Right ventricle myocardium inferior (tissue), 1 donor: ENCODE measurements at regions not wholly inside any gene's neighbourhood (a gene's known extent, or its start where the extent isn't known, plus 50 kb on each side); places are given as distances from the start of the nearest gene placed in this dataset.
"Not testable (repeated sequence)": the region's sequence is repeated elsewhere in the genome, so short reads cannot be mapped to it uniquely, and the experiment has no call there.

ENCODE experiments used
- ATAC-seq: fragments of 200-7000 bp; cut with Tn5 transposase; one replicate; pipeline ENCODE4 v1.9.1; 2020; ENCODE audit warnings: mild to moderate bottlenecking, moderate library complexity
- DNase-seq: peaks from one replicate; pipeline ENCODE4 v3.0.0; 2021; ENCODE audit errors: missing footprints
- intact Hi-C: fragments of 100-400 bp; cut with DNase I; formaldehyde crosslinking; loops from one replicate; pipeline ENCODE4 v1.11.0; 2022
- donor health status: DM: no; HTN: yes; CAD: no; lungs with severe emphysema.

DNA sequence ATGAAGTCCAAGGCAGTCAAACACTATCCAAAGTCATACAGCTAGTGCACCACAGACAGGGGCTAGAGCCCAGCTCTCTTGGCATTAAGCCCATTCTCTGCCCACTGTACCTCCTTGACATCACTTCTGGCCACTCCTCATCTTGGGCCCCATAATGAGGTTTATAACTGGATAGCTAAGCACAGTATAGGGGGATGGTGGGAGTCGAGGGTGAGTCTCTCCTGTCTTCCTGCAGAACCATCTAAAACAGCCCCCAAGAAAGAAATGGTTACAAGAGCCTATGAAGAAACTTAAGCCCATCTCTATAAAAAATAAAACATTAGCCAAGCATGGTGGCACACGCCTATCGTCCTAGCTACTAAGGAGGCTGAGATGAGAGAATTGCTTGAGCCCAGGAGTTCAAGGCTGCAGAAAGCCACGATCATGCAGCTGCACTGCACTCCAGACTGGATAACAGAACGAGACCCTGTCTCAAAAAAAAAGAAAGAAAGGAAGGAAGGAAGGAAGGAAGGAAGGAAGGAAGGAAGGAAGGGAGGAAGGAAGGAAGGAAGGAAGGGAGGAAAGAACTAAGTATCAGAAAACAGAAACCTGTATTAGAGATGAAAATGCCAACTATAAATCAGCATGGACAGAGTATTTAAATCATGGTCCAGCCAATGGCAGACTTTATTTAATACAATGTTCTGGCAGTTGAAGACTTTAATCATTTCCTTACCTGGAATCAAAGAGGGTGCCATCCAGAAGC, 134.3 kb upstream of the VOPP1 start:
- ATAC-seq, intact Hi-C loops, DNase-seq: not testable (repeated sequence)

DNA sequence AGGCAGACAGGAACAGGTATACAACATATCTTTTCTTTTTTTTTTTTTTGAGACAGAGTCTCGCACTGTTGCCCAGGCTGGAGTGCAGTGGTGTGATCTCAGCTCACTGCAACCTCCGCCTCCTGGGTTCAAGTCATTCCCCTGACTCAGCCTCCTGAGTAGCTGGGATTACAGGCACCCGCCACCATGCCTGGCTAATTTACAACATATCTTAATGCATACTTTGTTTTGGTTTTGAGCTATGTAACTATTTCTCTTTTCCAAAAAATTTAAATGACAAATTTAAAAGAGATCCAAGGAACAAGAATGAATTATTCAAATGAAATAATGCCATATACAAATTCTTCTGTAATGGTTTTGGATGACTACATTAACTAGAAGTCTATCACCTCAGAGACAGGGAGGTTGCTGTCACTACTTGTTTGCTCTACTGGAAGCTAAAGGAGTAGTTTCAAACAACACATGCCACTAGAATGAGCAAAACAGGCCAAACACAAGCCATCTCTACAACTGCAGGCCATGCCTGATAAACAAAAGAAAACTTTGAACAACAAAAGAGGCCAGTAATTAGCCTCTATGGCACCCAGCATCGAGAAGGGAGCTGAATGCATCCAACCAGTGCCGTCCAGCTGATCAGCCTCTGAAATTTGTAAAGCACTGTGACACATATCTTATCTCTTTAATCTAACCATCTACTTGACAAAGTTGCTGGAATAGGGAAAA, 133.6 kb upstream of the VOPP1 start:
- intact Hi-C loops, ATAC-seq, DNase-seq: not testable (repeated sequence)

DNA sequence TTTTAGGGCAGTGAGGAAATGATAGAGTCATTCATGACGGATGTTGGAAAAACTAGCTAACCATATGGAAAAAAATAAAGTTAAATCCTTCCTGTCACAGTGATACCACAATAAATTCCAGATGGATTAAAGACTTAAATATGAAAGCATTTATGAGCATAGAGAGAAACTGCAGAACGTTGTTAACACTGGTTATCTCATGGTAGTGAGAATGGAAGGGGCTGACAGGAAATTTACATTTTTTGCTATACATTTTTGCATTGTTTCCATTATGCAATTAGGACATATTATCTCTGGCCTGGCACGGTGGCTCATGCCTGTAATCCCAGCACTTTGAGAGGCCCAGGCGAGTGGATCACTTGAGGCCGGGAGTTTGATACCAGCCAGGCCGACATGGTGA, 130.5 kb upstream of the VOPP1 start:
- intact Hi-C loops, ATAC-seq, DNase-seq: not testable (repeated sequence)

DNA sequence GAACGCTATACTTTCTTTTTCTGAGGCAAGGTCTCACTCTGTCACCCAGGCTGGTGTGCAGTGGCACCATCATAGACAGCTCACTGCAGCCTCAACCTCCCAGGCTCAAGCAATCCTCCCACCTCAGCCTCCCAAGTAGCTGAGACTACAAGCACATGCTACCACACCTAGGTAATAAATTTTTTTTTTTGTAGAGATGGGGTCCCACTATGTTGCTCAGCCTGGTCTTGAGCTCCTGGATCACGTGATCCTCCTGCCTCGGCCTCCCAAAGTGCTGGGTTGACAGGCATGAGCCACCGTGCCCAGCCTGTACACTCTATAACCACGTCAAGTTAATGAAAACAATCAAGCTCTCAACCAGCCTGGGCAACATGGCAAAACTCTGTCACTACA, 127.1 kb upstream of the VOPP1 start:
- DNase-seq, intact Hi-C loops, ATAC-seq: not testable (repeated sequence)

DNA sequence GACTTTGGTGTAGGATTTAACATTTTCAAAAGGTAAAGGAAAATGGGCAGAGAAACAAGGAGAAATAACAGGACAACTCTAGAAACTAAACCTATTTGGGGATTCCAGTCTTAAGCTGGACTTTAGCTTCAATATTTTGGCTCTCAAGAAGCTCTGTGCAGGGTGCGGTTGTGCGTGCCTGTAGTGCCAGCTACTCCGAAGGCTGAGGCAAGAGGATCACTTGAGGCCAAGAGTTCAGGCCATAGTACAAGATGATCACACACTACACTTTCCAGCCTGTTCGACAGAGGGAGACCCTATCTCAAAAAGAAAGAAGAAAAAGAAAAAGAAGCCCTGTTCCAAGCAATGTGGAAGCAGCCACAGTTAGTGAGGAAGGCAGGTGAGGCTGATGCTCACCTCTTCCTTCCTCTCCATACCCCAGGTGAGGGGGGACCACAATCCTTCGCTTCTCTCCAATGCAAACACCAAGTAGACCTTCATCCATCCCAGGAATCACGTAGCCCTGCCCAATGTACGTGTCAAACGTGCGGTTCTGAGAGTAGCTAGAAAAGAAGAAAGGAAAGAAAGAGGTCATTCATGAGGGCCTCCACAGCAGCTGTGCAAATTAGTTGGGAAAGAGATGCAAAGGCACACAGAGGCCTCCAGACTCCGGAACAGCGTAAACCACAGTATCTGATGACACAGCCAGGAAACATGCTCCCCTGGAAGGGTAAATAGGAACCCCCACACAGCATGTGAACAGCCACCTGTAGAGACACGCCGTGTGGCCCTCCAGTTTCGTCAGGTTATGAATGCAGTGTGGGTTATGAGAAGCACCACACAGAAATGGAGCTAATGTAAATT, 126.5 kb upstream of the VOPP1 start:
- intact Hi-C loops, DNase-seq, ATAC-seq: not testable (repeated sequence)

DNA sequence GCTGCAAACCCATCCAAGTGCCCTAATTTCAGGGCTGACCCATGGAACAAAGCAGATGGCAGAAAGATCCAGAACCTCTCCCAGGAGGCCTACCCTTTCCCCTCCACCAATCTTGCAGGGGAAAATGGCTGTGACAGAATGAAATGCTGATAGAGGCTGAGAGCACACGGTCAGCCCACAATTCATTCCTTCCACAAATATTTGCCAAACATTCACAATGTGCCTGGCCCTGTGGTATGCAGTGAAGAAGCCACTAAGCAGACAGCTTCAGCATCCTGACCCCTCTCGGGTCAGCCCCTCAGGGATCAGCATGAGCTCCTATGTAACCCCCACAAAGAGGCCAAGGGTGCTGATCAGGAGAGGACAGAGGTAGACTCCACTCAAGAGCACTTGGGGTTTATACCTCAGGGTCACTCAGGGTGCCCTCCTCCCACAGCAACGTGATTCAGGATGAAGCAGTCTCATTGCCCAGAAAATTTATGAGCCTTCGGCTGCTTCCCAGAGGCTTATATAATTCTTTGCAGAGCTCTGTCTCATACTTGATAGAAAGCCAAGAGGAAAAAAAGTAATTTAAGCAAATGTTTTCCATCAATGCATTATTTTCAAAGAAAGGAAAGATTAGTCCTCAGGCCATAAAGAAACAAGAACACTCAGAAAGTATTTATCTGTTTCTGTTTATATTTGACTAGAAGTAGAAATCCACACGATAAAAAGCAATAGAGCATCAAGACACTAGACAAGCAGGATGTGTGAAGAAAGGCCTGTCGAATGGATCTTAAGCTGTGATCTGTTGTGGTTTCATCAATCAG, 123.8 kb upstream of the VOPP1 start:
- DNase-seq, intact Hi-C loops, ATAC-seq: not testable (repeated sequence)

DNA sequence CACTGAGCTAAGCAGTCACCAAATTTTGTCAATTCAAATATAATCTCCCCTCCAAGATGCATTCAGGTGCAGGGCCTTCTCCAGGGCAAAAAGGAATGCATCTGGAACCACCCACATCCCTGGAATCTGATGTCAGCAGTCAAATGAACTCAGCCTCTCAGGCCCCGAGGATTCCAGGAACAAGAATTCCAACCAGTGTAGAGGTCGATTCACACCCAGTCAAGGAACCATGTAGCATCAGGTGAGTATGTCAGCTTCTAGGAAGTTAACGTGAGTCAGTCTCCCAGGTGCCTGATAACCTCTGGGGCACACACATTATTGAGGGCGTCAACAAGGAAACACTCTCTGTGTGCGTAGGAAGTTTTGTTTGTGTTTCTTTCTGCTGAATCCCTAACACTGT, 122.2 kb upstream of the VOPP1 start:
- ATAC-seq, intact Hi-C loops: not testable (repeated sequence)

DNA sequence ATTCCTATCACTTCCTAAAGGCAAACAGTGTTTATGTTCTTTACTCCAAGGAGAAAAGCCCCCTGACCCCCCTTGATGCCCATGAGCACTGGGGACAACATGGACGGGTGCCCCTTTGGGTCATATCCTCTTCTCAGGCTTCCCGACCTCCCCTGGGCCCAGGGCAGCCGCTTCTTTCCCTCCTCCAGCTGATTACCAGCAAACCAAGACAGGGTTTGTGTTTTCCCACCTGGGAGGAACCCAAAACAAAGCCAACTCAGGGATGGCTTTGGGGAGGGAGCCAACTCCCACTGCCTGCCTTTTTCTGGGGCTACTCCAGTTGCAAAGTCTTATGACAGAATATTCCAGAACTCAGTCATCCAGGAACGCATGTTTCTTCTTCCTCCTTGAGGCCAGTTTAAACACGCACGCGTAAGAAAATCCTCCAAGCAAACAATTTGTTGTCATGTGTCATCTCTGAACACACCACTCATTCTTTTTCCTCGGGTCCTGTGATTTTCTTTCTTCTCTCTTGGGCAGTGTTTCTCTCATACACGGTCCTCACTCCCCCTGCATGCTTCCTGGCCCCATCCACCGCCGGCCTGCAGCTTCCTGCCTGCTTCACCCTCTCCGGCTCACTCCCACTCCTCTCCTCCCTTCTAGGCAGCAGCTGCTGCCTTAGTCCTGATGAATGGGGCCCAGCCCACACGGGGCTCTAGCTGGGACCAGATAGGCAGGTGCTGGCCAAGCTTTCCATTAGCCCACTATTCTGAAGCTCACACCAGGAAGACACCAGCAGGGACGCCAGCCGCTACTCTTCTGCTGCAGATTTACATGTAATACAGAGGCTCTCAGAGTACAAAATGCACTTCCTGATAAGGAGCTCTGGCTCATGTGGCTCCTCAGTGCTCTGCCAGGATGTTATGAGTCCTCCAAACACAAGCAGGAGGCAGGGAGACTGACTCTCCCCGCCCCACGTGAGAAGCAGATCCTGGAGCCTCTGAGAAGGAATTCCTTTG, 116.7 kb upstream of the VOPP1 start:
- intact Hi-C loops, DNase-seq: not testable (repeated sequence)
- peak; percentile 86 for ATAC-seq

More for the DNA sequence above, 122.2 kb upstream of the VOPP1 start:
- DNase-seq: not testable (repeated sequence)

DNA sequence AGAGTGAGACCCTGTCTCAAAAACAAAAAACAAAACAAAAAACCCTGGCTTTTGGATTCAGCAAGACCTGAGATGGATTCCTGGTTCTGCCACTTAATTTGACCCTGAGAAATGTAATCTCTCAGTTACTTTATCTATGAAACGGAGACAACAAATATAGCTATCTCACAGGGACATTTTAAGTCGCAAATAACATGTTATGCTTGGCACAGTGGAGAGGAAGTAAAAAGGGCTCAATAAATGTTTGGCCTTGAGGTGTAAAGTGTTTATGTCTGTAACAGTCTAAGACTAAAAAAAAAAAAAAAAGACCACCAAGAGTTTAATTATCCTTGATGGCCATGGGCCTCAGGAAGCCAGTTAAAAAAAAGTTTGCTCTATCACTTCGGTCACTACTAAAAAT, 116.0 kb upstream of the VOPP1 start:
- intact Hi-C loops, ATAC-seq, DNase-seq: not testable (repeated sequence)

DNA sequence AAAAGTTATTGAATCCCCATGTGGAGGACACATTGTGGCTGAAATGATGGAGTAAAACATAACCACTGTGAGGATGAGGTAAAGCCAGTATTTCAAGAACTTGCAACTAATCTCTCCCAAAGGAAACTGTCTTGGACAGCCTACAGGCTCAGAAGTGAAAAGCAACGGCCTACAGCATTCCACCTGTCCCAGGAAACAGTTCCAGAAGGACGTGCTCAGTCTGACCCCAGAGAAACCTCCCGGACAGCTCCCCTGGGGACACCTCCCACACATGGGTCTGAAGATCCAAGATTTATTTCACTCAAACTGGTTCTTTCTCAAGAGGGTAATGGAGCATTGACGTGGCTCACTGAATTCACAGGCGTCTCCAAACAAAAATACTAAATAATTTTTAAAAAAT, 115.0 kb upstream of the VOPP1 start:
- DNase-seq, intact Hi-C loops: not testable (repeated sequence)
- ATAC-seq: peak; percentile 63

DNA sequence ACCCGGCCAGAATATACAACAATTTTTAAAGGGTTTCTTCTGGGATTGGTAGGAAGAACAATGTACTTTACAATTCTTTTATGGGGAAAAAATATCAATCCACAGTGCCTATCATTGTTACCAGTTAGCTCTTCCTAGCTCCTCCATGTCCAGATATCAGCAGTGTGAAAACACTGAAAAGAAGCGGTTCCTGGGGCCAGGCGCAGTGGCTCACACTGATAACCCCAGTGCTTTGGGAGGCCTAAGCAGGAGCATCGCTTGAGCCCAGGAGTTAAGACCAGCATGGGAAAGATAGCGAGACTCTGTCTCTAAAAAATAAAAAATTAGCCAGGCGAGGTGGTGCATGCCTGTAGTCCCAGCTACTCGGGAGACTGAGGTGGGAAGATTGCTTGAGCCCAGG, 114.5 kb upstream of the VOPP1 start:
- DNase-seq, ATAC-seq, intact Hi-C loops: not testable (repeated sequence)

DNA sequence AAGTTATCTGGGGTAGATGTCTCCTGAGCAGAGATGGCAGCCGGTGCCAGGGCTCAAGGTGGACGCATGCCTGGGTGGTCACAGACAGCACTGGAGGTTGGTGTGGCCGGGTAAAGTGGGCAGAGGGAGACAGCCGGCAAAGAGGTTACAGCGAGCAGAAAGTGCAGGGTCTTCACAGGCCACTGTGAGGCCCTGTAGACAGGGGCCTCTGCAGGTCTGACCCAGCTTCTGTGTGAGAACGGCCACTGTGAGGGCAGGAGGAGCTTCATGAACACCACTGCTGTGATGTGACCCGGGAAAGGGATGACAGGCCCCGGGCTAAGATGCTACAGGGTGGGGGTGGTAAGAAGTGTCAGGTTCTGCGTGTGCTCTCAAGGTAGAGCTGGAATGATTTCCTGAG, 111.2 kb upstream of the VOPP1 start:
- DNase-seq, intact Hi-C loops, ATAC-seq: not testable (repeated sequence)

DNA sequence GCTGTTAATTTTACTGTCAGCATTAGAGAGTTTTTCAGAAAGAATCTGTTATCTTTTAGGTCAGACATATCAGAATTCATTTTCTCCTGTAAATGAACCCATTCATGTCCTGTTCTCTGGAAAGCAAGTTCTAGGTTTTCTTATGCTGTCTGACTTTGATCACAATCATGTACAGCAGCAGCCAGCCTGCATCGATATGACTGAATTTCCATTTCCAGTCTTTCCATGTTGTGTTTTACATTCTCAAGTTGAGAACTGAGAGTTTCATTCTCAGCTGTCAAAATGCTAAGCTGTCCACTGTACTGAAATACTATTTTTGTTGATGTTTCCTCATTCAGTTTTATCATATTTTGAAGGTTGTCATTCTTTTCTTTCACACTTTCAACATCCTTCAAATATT, 103.3 kb upstream of the VOPP1 start:
- ATAC-seq, DNase-seq, intact Hi-C loops: not testable (repeated sequence)

DNA sequence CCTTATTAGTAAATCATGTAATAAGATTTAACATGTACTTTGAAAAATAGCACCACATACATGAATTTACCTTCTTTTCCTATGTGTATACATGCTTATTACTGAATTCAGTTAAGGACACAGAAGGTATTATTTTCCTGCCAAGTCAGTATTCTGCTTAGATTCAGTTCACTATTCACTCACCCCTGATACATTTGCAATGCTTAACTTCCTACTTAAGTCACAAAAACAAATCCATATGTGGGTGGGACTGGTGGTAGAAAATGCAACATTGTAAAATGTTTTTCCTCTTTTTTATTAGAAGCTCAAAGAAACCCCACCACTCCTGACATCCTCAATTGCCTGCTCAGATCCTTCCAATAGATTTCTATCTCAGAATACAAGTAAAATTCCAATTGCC, 101.2 kb upstream of the VOPP1 start:
- DNase-seq, intact Hi-C loops, ATAC-seq: not testable (repeated sequence)

DNA sequence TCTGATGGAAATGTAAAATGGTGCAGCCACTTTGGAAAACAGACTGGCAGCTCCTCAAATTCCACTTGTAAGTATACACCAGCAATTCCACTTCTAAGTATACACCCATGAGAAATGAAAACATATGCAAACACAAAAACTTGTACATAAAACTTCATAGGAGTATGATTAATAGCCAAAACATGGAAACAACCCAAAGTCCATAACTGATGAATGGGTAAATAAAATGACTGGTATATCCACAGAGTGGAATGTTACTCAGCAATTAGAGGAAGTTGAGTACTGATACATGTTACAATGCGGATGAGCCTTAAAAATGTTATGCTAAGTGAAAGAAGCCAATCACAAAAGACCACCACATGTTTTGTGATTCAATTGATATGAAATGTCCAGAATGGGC, 99.8 kb upstream of the VOPP1 start:
- ATAC-seq, intact Hi-C loops, DNase-seq: not testable (repeated sequence)

DNA sequence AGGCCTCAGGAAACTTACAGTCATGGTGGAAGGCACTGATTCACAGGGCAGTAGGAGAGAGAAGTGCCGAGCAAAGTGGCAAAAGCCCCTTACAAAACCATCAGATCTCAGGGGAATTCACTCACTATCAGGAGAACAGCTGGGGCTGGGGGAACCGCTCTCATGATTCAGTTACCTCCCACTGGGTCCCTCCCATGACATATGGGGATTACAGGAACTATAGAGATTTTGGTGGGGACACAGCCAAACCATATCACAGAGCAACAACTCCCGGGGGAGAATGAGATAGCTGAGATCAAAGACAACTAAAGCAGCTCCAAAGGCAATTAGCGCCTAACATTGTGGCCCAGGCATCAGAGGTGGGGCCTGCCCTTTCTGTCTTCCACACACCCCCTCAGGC, 85.4 kb upstream of the VOPP1 start:
- DNase-seq: no peak
- ATAC-seq: no peak
- intact Hi-C loops: no loop called here

DNA sequence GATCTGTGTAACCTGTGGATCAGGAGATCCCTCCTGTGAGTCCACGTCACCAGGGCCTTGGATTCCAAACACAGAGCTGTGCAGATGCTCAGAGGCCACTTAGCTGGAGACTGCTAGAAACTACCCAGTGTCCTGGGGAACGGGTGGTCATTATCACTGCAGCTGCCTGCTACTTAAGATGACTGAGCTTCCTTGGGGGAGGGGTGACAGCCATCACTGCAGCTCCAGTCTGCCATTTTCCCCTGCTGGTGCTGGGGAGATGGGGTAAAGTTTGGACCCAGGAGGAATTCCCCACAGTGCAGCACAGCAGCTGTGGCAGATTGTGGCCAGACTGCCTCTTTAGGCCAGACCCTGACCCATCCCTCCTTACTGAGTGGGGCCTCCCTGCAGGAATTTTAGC, 78.8 kb upstream of the VOPP1 start:
- DNase-seq: no peak
- ATAC-seq: no peak
- intact Hi-C loops: no loop called here
